ENCODE measurements at regions not wholly inside any gene's neighbourhood (a gene's known extent, or its start where the extent isn't known, plus 50 kb on each side); places are given as distances from the start of the nearest gene placed in this dataset.

GRCh38 chr7:96388620-96389383 lies 66.9 kb upstream of the SLC25A13 start:
- no peaks in the 10 kb centered on the region for H3K36me3 ChIP-seq
- H3K4me1 ChIP-seq (replicated peaks): no peaks in the 10 kb centered on the region
- no peak overlapping the region for H3K27ac ChIP-seq
- no peak for DNase-seq (ENCODE audit: low spot score)
- H3K27me3 ChIP-seq (replicated peaks; ENCODE audit: insufficient read depth): no peaks in the 10 kb centered on the region
- H3K4me3 ChIP-seq: no peak overlapping the region
- intact Hi-C loops (cut with DNase I): no loop called here
- 71% methylated on average over 8 of the region's 8 CpGs for WGBS
- TF ChIP-seq CTCF (IDR thresholded peaks at IDR 0.05): no peak
- no peak for TF ChIP-seq POLR2AphosphoS5 (IDR thresholded peaks at IDR 0.05)
- no peak for TF ChIP-seq POLR2A (IDR thresholded peaks at IDR 0.05)
- no peaks in the 10 kb centered on the region for H3K9me3 ChIP-seq

GRCh38 chr7:96388166-96388565 lies 66.3 kb upstream of the SLC25A13 start:
- no peak for DNase-seq (ENCODE audit: low spot score)
- H3K9me3 ChIP-seq: no peaks in the 10 kb centered on the region
- no peaks in the 10 kb centered on the region for H3K36me3 ChIP-seq
- no peaks in the 10 kb centered on the region for H3K27me3 ChIP-seq (replicated peaks; ENCODE audit: insufficient read depth)
- no peak overlapping the region for H3K4me3 ChIP-seq
- TF ChIP-seq POLR2AphosphoS5 (IDR thresholded peaks at IDR 0.05) (no peak), CTCF (IDR thresholded peaks at IDR 0.05) (no peak), POLR2A (IDR thresholded peaks at IDR 0.05) (no peak)
- no peaks in the 10 kb centered on the region for H3K4me1 ChIP-seq (replicated peaks)
- H3K27ac ChIP-seq: no peak overlapping the region
- WGBS: 44% methylated on average over 2 of the region's 2 CpGs
- intact Hi-C loops (cut with DNase I): no loop called here

- intact Hi-C loops (cut with DNase I): no loop called here
- no peak for TF ChIP-seq CTCF (IDR thresholded peaks at IDR 0.05)
- TF ChIP-seq POLR2AphosphoS5 (IDR thresholded peaks at IDR 0.05): no peak
- TF ChIP-seq POLR2A (IDR thresholded peaks at IDR 0.05): no peak
- H3K27ac ChIP-seq: no peak overlapping the region
- H3K4me1 ChIP-seq (replicated peaks): no peaks in the 10 kb centered on the region
- no peak for DNase-seq (ENCODE audit: low spot score)
- WGBS: 52% methylated on average over 5 of the region's 5 CpGs
- H3K4me3 ChIP-seq: no peak overlapping the region
- H3K9me3 ChIP-seq: no peaks in the 10 kb centered on the region
- H3K36me3 ChIP-seq: no peaks in the 10 kb centered on the region
- no peaks in the 10 kb centered on the region for H3K27me3 ChIP-seq (replicated peaks; ENCODE audit: insufficient read depth)
These were observed 58.2 kb upstream of the SLC25A13 start for GRCh38 chr7:96380111-96380512.

GRCh38 chr7:96377399-96377798 lies 55.5 kb upstream of the SLC25A13 start:
- Histone ChIP-seq H3K27me3 (replicated peaks; ENCODE audit: insufficient read depth) (no peaks in the 10 kb centered on the region), H3K9me3 (no peaks in the 10 kb centered on the region), H3K36me3 (no peaks in the 10 kb centered on the region), H3K27ac (no peak overlapping the region), H3K4me3 (no peak overlapping the region), H3K4me1 (replicated peaks) (no peaks in the 10 kb centered on the region)
- DNase-seq (ENCODE audit: low spot score): no peak
- intact Hi-C loops (cut with DNase I): no loop called here
- TF ChIP-seq POLR2AphosphoS5 (IDR thresholded peaks at IDR 0.05): no peak
- TF ChIP-seq POLR2A (IDR thresholded peaks at IDR 0.05): no peak
- no peak for TF ChIP-seq CTCF (IDR thresholded peaks at IDR 0.05)

Small RNA genes lying in the stretch of these regions (small RNA-seq; reads per million reads assigned to genes)
- 0 reads per million in 2 donors for gene RNU7-188P
